ENCODE measurements at regions not wholly inside any gene's neighbourhood (a gene's known extent, or its start where the extent isn't known, plus 50 kb on each side); places are given as distances from the start of the nearest gene placed in this dataset.

GRCh38 chr19:31121501-31121900, 227.7 kb downstream of the TSHZ3 start:
- TF ChIP-seq CTCF (conservative IDR thresholded peaks at IDR 0.05): no peak

DNA sequence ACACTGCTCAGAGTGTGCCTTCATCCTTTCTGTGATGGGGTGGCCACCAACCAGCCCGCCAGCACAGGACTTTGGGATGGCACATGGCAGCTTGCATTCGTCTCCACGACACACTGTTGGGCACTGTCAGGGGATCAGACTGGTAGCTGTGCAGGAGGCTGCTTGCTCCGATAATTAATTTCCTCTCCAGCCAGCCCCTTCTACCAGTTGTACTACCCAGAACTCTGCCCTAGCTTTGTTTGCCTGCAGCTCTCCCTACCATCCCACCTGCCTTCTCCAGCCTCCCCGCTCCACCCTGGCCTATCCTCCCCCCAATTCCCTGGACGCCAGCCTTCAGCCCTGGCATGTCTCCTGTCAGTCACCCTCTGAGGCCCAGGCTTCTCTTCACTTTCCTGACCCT, 228.3 kb downstream of the TSHZ3 start:
- TF ChIP-seq CTCF (conservative IDR thresholded peaks at IDR 0.05): no peak
- H3K27ac ChIP-seq: no peak overlapping the region

More at GRCh38 chr19:31121501-31121900, 227.7 kb downstream of the TSHZ3 start:
- no peak overlapping the region for H3K27ac ChIP-seq

DNA sequence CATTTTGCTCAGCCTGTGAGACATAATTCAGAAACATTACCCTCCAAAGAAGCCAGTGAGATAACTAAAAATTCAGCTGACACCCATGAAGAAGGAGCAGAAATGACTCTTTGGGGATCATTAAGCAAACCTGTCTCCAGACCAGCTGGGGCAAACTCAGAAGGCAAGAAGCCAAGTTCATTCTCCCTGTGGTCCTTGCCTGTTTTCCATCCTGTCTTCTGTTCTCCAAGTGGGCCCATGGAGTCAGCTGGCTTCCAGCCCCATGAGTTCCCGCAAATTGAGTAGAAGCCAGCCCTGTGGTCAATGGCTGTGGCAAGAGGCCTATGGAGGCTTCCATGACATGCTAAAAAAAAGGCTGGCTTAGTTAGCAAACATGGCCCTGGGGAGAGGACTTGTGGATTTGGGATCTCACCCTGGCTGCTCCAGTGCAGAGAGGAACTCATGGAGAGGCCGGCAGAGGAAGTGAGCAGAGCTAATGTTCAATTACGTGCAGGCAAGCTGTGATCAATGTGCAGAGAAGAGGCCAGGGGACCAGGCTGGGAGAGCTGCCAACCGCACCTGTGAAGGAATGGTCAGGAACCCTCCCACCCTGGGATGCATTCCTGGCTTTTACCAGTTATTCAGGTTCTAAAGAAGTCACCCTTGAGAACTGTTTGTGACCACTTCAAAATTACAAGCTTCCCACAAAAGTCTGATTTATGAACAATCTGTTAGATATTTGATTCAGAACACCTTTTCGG, 229.1 kb downstream of the TSHZ3 start:
- no peak overlapping the region for H3K27ac ChIP-seq
- TF ChIP-seq CTCF (conservative IDR thresholded peaks at IDR 0.05): no peak

DNA sequence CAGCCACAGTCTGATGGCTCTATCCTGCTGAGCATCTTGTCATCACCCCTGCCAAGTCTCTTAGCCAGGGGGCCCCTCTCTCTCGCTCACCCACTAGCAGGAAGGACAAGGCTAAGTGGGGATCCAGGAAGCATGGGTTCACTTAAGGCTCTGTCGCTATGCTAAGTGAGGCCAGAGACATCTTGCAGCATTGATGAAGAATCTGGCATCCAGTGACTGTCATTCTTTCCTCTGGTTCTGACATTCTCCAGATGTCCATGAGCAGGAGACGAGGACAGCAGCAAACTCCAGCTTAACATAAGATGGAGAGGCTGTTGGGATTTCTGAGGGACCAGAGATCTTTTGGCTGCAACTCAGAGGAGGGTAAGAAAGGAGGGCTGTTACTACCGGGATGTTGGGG, 230.2 kb downstream of the TSHZ3 start:
- no peak for TF ChIP-seq CTCF (conservative IDR thresholded peaks at IDR 0.05)
- H3K27ac ChIP-seq: no peak overlapping the region

- H3K27ac ChIP-seq: no peak overlapping the region
- no peak for TF ChIP-seq CTCF (conservative IDR thresholded peaks at IDR 0.05)
Observed at GRCh38 chr19:31118287-31118955, 230.8 kb downstream of the TSHZ3 start.

DNA sequence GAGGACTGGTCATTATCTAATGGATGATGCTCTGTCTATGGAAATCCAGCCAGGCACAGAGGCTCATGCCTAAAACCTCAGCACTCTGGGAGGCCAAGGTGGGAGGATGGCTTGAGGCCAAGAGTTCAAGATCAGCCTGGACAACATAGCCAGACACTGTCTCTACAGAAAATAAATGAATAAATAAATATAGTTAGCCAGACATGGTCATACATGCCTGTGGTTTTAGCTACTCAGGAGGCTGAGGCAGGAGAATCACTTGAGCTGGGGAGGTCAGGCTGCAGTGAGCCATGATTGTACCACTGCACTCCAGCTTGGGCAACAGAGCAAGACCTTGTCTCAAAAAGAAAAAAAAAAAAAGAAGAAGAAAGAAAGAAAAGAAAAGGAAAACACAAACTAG, 234.7 kb downstream of the TSHZ3 start:
- TF ChIP-seq CTCF (conservative IDR thresholded peaks at IDR 0.05): no peak
- H3K27ac ChIP-seq: no peak overlapping the region

- TF ChIP-seq CTCF (conservative IDR thresholded peaks at IDR 0.05): no peak
- H3K27ac ChIP-seq: peak overlapping the region; percentile 27
Observed at GRCh38 chr19:31113293-31113692, 235.9 kb downstream of the TSHZ3 start.

All from VCaP (cell line).